Loucy (cell line): ENCODE measurements at regions not wholly inside any gene's neighbourhood (a gene's known extent, or its start where the extent isn't known, plus 50 kb on each side); places are given as distances from the start of the nearest gene placed in this dataset.

Experiments
- H2AFZ ChIP-seq: fragments of 200-600 bp; sonication (generic); 2 replicates; pipeline ENCODE4 v1.6.0; 2016; ENCODE audit warnings: antibody characterized with exemption, mild to moderate bottlenecking, low read length, moderate library complexity
- H3F3A ChIP-seq: fragments of 200-600 bp; 2 replicates; pipeline ENCODE4 v1.6.0; 2016; ENCODE audit warnings: antibody characterized with exemption, low read depth, mild to moderate bottlenecking
- H3K27me3 ChIP-seq: fragments of 200-600 bp; sonication (generic); 2 replicates; pipeline ENCODE4 v1.6.1; 2014; ENCODE audit warnings: low read length, mild to moderate bottlenecking; ENCODE audit not compliant: insufficient read depth, poor library complexity, severe bottlenecking
- H3K36me3 ChIP-seq: fragments of 200-600 bp; sonication (generic); 2 replicates; pipeline ENCODE4 v1.6.1; 2016; ENCODE audit warnings: low read length; ENCODE audit not compliant: insufficient read depth
- H3K4me1 ChIP-seq: fragments of 200-600 bp; sonication (generic); 2 replicates; pipeline ENCODE4 v1.5.1; 2014; ENCODE audit warnings: low read length, mild to moderate bottlenecking; ENCODE audit not compliant: insufficient read depth, poor library complexity, severe bottlenecking
- H3K4me2 ChIP-seq: fragments of 200-600 bp; sonication (generic); 2 replicates; pipeline ENCODE4 v1.6.0; 2014; ENCODE audit warnings: antibody characterized with exemption, low read length, low read depth, mild to moderate bottlenecking; ENCODE audit not compliant: poor library complexity, severe bottlenecking
- H3K4me3 ChIP-seq: fragments of 200-600 bp; sonication (generic); 2 replicates; pipeline ENCODE4 v1.5.1; 2014; ENCODE audit warnings: low read length, mild to moderate bottlenecking, mixed read lengths; ENCODE audit not compliant: poor library complexity, severe bottlenecking
- H3K79me2 ChIP-seq: fragments of 200-600 bp; sonication (generic); 2 replicates; pipeline ENCODE4 v1.6.1; 2014; ENCODE audit warnings: low read length; ENCODE audit not compliant: insufficient read depth
- H3K9ac ChIP-seq: fragments of 200-600 bp; sonication (generic); 2 replicates; pipeline ENCODE4 v1.6.0; 2014; ENCODE audit warnings: mild to moderate bottlenecking, low read depth, low read length, moderate library complexity; ENCODE audit not compliant: poor library complexity, severe bottlenecking
- H3K9me2 ChIP-seq: fragments of 200-600 bp; sonication (generic); replicated peaks from 2 replicates; pipeline ENCODE4 v1.6.1; 2016; ENCODE audit warnings: low read depth, low read length, mixed read lengths
- H3K9me3 ChIP-seq: fragments of 200-600 bp; sonication (generic); 2 replicates; pipeline ENCODE4 v1.6.1; 2014; ENCODE audit warnings: mild to moderate bottlenecking, antibody characterized with exemption, low read length, low read depth; ENCODE audit not compliant: insufficient read depth
- H4K20me1 ChIP-seq: fragments of 200-600 bp; sonication (generic); 2 replicates; pipeline ENCODE4 v1.6.0; 2014; ENCODE audit warnings: antibody characterized with exemption, low read length, mild to moderate bottlenecking; ENCODE audit not compliant: insufficient read depth, poor library complexity, severe bottlenecking
- EZH2phosphoT487 ChIP-seq: fragments of 200-600 bp; IDR thresholded peaks from 2 replicates; pipeline ENCODE4 v1.6.1; 2018; ENCODE audit warnings: antibody characterized with exemption, mild to moderate bottlenecking, moderate library complexity, borderline replicate concordance
- TF ChIP-seq, protein P1 (sequence below): fragments of 200-600 bp; sonication (generic); conservative IDR thresholded peaks from 2 replicates; pipeline ENCODE4 v1.5.1; 2014; ENCODE audit warnings: mild to moderate bottlenecking, antibody characterized with exemption, low read length

DNA sequence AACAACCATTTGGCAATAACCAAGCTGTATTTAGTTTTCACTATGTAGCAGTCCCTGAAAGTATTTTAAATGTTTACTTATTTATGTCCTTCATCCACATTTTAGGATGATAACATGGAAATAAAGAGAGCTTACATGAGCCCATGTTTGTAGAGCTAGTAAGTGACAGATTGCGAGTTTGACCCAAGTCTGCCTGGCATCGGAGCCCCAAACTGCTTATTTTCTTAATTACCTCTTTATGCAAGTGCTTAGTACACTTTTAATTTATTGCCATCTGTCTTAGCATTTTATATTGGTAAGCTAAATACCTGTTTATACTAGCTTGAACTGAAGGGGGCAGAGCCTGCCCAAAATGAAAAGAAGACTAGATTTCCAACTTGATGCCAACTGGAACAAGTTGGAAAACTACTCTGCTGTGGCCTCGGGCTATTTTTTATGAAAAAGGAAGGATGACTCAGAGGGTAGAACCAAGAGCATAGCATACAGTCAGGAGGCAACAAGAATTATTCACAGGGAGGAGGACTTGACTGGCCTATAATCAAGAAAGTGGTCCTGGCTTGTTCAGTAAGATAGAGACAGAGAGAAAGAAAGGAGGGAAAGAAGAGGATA lies 150.2 kb downstream of the NDFIP2 start:
- Histone ChIP-seq H3K4me2 (no peak overlapping the region), H3K79me2 (no peaks in the 10 kb centered on the region), H4K20me1 (no peaks in the 10 kb centered on the region), H3K9me3 (no peaks in the 10 kb centered on the region), H3K4me1 (no peaks in the 10 kb centered on the region), H3K36me3 (no peaks in the 10 kb centered on the region), H3K27me3 (no peaks in the 10 kb centered on the region), H3K9me2 (no peaks in the 10 kb centered on the region), H3K4me3 (no peak overlapping the region), H2AFZ (0 out of 2 replicates have a peak overlapping the region, but pooled peaks have one; percentile 14), H3K9ac (no peak overlapping the region), H3F3A (no peaks in the 10 kb centered on the region)
- TF ChIP-seq, protein P1, sequence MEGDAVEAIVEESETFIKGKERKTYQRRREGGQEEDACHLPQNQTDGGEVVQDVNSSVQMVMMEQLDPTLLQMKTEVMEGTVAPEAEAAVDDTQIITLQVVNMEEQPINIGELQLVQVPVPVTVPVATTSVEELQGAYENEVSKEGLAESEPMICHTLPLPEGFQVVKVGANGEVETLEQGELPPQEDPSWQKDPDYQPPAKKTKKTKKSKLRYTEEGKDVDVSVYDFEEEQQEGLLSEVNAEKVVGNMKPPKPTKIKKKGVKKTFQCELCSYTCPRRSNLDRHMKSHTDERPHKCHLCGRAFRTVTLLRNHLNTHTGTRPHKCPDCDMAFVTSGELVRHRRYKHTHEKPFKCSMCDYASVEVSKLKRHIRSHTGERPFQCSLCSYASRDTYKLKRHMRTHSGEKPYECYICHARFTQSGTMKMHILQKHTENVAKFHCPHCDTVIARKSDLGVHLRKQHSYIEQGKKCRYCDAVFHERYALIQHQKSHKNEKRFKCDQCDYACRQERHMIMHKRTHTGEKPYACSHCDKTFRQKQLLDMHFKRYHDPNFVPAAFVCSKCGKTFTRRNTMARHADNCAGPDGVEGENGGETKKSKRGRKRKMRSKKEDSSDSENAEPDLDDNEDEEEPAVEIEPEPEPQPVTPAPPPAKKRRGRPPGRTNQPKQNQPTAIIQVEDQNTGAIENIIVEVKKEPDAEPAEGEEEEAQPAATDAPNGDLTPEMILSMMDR: peak; percentile 52
- TF ChIP-seq EZH2phosphoT487: no peak

DNA sequence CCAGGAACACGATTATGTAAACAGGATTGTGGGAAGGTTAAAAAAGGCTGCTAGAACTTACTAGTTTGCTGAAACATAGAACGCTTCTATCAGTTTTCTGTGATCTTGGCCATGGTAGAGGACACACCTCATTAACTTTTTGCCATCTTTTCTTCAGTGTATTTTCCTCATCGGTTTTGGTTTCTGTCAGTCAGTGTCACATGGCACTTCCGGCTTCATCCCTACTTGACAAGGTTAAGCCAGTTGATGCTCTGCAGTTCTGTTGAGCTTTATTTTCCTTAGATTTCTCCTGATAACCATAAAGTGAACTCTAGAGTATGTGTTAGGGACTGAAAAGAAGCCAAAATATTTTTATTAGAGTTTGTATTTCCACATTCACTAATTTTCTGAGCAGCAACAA lies 147.5 kb downstream of the NDFIP2 start:
- Histone ChIP-seq H3K9ac (no peak overlapping the region), H3K4me2 (no peak overlapping the region), H3F3A (no peaks in the 10 kb centered on the region), H3K79me2 (no peaks in the 10 kb centered on the region), H3K4me1 (no peaks in the 10 kb centered on the region), H2AFZ (no peak overlapping the region), H3K9me2 (no peaks in the 10 kb centered on the region), H3K9me3 (no peaks in the 10 kb centered on the region), H3K27me3 (no peaks in the 10 kb centered on the region), H4K20me1 (no peaks in the 10 kb centered on the region), H3K36me3 (no peaks in the 10 kb centered on the region), H3K4me3 (no peak overlapping the region)
- no peak for TF ChIP-seq EZH2phosphoT487
- TF ChIP-seq, protein P1: no peak

DNA sequence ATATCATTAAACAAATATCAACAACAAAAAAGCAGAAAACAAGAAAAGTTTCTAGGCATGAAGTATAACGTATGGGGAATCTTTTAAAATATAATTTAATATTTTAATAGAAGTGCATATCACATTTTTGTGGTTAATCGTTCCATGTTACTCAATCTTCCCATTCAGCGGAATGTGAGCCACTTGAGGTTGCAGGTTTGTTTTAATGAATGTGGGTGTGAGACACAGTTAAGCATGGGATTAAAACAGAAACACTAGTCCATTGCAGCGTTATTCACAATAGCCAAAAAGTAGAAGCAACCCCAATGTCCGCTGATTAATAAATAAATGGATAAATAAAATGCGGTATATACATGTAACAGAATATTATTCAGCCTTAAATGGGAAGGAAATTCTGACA lies 146.0 kb downstream of the NDFIP2 start:
- H3K9ac ChIP-seq: no peak overlapping the region
- no peaks in the 10 kb centered on the region for H3K9me2 ChIP-seq
- no peaks in the 10 kb centered on the region for H3K36me3 ChIP-seq
- no peaks in the 10 kb centered on the region for H3F3A ChIP-seq
- H3K4me1 ChIP-seq: no peaks in the 10 kb centered on the region
- H3K79me2 ChIP-seq: no peaks in the 10 kb centered on the region
- no peak overlapping the region for H3K4me3 ChIP-seq
- no peak overlapping the region for H2AFZ ChIP-seq
- no peaks in the 10 kb centered on the region for H4K20me1 ChIP-seq
- no peaks in the 10 kb centered on the region for H3K27me3 ChIP-seq
- TF ChIP-seq EZH2phosphoT487: no peak
- TF ChIP-seq, protein P1: no peak
- no peak overlapping the region for H3K4me2 ChIP-seq
- H3K9me3 ChIP-seq: no peaks in the 10 kb centered on the region
